A673 (cell line): ENCODE measurements at regions not wholly inside any gene's neighbourhood (a gene's known extent, or its start where the extent isn't known, plus 50 kb on each side); places are given as distances from the start of the nearest gene placed in this dataset.

Source experiments
- CTCF ChIP-seq: fragments of 300-800, 200-600 bp; sonication (generic); conservative IDR thresholded peaks from 2 replicates; pipeline ENCODE4 v1.5.1; 2017; ENCODE audit warnings: low read depth, mild to moderate bottlenecking, antibody characterized with exemption, low read length, moderate library complexity, mixed read lengths
- EZH2 ChIP-seq: fragments of 200-600 bp; sonication (generic); IDR thresholded peaks from 2 replicates; pipeline ENCODE4 v1.6.1; 2017; ENCODE audit warnings: borderline replicate concordance, low read depth, mild to moderate bottlenecking, mixed read lengths, antibody characterized with exemption, low read length; ENCODE audit not compliant: poor library complexity, severe bottlenecking

DNA sequence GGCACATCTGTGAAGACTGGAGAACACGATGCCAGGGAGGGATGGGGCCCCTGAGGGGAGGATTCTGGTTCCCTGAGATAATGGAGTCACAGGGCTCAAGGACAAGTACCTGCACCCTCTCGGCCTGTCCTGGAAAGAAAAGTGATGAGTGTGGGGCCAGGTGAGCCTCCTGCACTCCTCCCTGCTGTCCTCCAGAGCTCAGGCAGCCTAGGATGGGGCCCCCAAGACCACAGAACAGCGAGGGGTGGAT lies 101.3 kb upstream of the TNRC6C start:
- TF ChIP-seq CTCF: no peak
- no peak for TF ChIP-seq EZH2
